ENCODE measurements at regions not wholly inside any gene's neighbourhood (a gene's known extent, or its start where the extent isn't known, plus 50 kb on each side); places are given as distances from the start of the nearest gene placed in this dataset.

- TF ChIP-seq ZBTB33 (IDR thresholded peaks at IDR 0.05) = no peak
- no peak for TF ChIP-seq EGR1 (IDR thresholded peaks at IDR 0.05; ENCODE audit: low read depth in 2 of 2)
- TF ChIP-seq MAX (IDR thresholded peaks at IDR 0.05) = no peak
Observed at GRCh38 chr10:37684765-37685164, 172.6 kb downstream of the ZNF248 start (continued).

GRCh38 chr10:37682617-37683016 lies 174.8 kb downstream of the ZNF248 start:
- Histone ChIP-seq H3K9ac (ENCODE audit: low read depth in 1 of 2, low read length in 2 of 2) (no peak overlapping the region), H3K27me3 (ENCODE audit: control insufficient read depth in 4 of 4, insufficient read depth in 4 of 4, low read length in 3 of 4) (no peaks in the 10 kb centered on the region), H3K27ac (ENCODE audit: low read depth in 1 of 2, low read length in 2 of 2) (no peak overlapping the region), H3K4me1 (ENCODE audit: control insufficient read depth in 4 of 4, insufficient read depth in 4 of 4, low read length in 3 of 4) (no peaks in the 10 kb centered on the region), H3K36me3 (ENCODE audit: control insufficient read depth in 4 of 4, insufficient read depth in 3 of 4, low read depth in 1 of 4, low read length in 3 of 4) (no peaks in the 10 kb centered on the region), H3K9me3 (ENCODE audit: control insufficient read depth in 4 of 4, low read length in 3 of 4) (peaks cover 0 to 5% (median 3%) of the 10 kb centered on the region in 4 donors), H3K4me3 (ENCODE audit: low read depth in 1 of 3, low read length in 3 of 3) (no peak overlapping the region)
- TF ChIP-seq YY1 (IDR thresholded peaks at IDR 0.05) = no peak
- no peak for TF ChIP-seq FOXA1 (IDR thresholded peaks at IDR 0.05)
- no peak for TF ChIP-seq RAD21 (IDR thresholded peaks at IDR 0.05)
- TF ChIP-seq HNF4G (IDR thresholded peaks at IDR 0.05) = no peak
- no peak for TF ChIP-seq CTCF (IDR thresholded peaks at IDR 0.05; ENCODE audit: low read depth, low read length, missing input control)
- TF ChIP-seq HNF4A (conservative IDR thresholded peaks at IDR 0.05) = no peak
- no peak for TF ChIP-seq ZBTB33 (IDR thresholded peaks at IDR 0.05)
- no peak for TF ChIP-seq TAF1 (conservative IDR thresholded peaks at IDR 0.05)
- TF ChIP-seq SP1 (IDR thresholded peaks at IDR 0.05) = no peak
- TF ChIP-seq FOXA2 (IDR thresholded peaks at IDR 0.05) = no peak
- TF ChIP-seq ATF3 (IDR thresholded peaks at IDR 0.05) = no peak
- TF ChIP-seq EGR1 (IDR thresholded peaks at IDR 0.05; ENCODE audit: low read depth in 2 of 2) = no peak
- no peak for TF ChIP-seq REST (IDR thresholded peaks at IDR 0.05)
- TF ChIP-seq MAX (IDR thresholded peaks at IDR 0.05) = no peak
- no peak for TF ChIP-seq JUND (IDR thresholded peaks at IDR 0.05)
- no peak for TF ChIP-seq GABPA (IDR thresholded peaks at IDR 0.05 in 1 of 2, conservative IDR thresholded peaks at IDR 0.05 in 1 of 2)
- TF ChIP-seq NR2F2 (IDR thresholded peaks at IDR 0.05) = no peak
- no peak for TF ChIP-seq RXRA (IDR thresholded peaks at IDR 0.05)
- no peak for DNase-seq (ENCODE audit: low spot score)
- 90% methylated on average over 4 of the region's 4 CpGs for WGBS

Measured in liver (tissue), 8 donors.